HTR-8/SVneo (cell line): ENCODE measurements at regions not wholly inside any gene's neighbourhood (a gene's known extent, or its start where the extent isn't known, plus 50 kb on each side); places are given as distances from the start of the nearest gene placed in this dataset.

ENCODE experiments used
- DNase-seq: peaks from one replicate; pipeline ENCODE4 v3.0.0; 2011; ENCODE audit warnings: low spot score, mixed read lengths; ENCODE audit not compliant: insufficient read length
- FAIRE-seq: peaks from 2 replicates; lab custom pipeline; 2011; peaks lifted over from hg19 to GRCh38; lab: Jason Lieb, UNC

- no peak for FAIRE-seq
- DNase-seq = no peak
Measured at GRCh38 chr1:62370594-62370993, 51.4 kb upstream of the KANK4 start.

DNA sequence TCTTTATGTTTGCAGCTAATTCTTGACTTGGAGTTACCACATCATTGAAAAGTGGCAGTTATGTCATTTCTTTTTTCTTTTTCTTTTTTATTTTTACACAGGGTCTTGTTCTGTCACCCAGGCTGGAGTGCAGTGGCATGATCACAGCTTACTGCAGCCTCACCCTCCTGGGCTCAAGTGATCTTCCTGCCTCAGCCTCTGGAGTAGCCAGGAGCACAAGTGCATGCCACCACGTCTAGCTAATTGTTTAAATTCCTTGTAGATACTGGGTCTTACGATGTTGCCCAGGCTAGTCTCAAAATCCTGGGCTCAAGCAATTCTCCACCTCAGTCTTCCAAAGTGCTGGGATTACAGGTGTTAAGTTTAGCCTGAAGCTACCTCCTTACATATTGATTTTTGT, 52.1 kb upstream of the KANK4 start:
- FAIRE-seq (no peak), DNase-seq (no peak)

- no peak for DNase-seq
- no peak for FAIRE-seq
Measured at GRCh38 chr1:62373221-62373620, 54.0 kb upstream of the KANK4 start.

GRCh38 chr1:62377043-62377562, 57.9 kb upstream of the KANK4 start:
- DNase-seq (no peak), FAIRE-seq (no peak)

GRCh38 chr1:62380181-62380580, 56.7 kb upstream of the USP1 start:
- FAIRE-seq = no peak
- no peak for DNase-seq

DNA sequence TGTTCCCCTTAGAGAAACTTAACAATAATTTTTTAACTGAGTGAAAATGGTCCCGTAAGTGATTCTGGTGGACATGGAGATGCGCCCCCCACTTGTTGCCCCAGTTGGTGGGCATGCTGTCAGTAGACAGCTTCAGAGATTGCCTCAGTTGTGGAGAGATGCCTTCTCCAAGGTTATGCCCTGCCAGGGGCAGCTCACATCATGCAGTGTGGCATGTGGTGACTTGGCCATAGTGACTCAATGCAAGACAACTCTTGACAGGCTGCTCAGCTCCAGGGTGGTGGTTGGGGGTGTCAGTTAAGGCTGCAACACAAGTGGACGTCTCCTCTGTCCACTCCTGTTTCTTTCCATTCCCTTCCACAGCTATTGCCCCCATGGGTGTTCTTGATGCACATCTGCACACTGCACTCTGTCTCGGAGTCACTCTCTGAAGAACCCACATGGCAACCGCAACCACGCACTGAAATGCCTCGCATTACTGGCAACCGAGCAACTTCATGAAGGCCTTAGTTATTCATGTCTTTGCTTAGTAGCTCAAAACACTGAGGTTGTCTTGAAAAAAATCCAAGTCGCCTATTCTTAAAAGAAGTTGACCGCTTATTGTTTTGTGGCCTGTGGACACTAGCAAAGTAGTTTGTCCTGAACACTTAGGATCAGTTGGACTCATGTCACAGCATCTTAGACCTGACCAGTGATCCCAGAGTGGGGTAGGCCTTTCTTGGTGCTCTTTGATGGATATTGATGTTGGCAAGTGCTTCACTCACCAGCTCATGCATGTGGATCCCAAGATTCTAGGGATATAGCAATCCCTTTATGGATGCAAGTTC, 54.8 kb upstream of the USP1 start:
- FAIRE-seq (no peak), DNase-seq (no peak)

- FAIRE-seq (no peak), DNase-seq (no peak)
Measured at GRCh38 chr1:62382658-62382955, 54.2 kb upstream of the USP1 start.

DNA sequence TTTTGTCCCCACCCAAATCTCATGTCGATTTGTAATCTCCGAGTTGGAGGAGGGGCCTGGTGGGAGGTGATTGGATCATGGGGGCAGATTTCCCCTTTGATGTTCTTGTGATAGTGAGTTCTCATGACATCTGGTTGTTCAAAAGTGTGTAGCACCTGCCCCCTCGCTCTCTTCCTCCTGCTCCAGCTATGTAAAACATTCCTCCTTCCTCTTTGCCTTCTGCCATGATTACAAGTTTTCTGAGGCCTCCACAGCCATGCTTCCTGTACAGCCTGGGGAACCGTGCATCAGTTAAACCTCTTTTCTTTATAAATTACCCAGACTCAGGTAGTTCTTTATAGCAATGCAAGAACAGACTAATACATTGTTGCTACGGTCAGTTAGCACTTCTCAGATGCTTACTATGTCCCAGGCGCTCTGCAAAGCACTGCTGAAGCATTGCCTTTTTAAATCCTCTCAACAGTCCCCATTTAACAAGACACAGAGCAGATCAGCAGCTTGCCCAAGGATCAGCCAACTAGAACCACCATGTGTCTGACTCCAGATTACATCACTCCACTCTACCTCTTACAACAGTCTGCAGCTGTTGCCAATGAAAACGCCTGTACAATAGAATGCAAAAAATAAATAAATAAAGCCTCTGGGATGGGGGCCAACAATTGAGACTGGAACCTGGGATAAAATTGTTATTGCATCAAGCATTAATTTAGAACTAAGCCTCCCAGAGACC, 52.4 kb upstream of the USP1 start:
- FAIRE-seq (no peak), DNase-seq (peak; percentile 22)

DNA sequence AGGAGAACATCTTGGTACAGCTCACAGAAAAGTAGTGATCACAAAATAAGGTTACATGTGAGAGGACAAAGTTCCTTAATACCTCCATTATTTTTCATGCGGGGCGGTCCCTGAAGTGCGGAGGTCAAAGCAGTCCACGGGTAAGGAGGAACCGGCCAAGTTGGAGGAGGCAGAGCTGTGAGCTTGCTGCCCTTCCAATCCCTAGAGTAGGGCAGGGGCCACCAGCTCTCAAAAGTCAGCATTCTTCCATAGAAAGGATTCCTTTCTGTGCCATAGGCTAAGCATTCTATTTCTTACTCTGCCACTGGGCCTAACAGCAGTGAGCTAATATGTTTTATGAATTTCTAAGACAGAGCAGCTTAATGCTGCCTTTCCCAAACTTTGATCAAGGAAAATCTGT, 50.9 kb upstream of the USP1 start:
- FAIRE-seq (no peak), DNase-seq (no peak)

- FAIRE-seq = no peak
- DNase-seq = no peak
Measured at GRCh38 chr1:62386351-62387121, 50.3 kb upstream of the USP1 start.
